ENCODE measurements at regions not wholly inside any gene's neighbourhood (a gene's known extent, or its start where the extent isn't known, plus 50 kb on each side); places are given as distances from the start of the nearest gene placed in this dataset.

DNA sequence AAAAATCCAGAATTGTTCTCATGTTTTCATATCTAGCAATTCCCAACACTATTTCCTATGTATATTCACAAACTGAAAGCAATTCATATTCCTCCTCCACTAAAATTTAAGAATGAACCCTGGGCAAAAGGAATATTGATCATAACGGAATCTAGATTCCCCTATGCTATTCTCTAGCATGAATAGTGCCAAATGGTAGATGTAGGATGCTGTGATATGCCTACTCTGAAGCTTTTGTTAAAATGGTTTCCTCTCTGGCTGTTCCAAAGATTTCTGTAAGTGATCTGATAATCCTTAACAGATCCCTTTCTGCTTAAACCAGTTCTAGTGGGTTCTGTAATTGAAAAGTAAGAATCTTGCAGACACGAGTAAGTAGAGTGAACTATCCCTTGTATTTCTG lies 298.0 kb upstream of the TANK start:
- no peak overlapping the region for H2AFZ ChIP-seq (ENCODE audit: low read length)
- TF ChIP-seq EZH2phosphoT487 (IDR thresholded peaks at IDR 0.05; ENCODE audit: borderline replicate concordance) = no peak
- TF ChIP-seq, protein P1, sequence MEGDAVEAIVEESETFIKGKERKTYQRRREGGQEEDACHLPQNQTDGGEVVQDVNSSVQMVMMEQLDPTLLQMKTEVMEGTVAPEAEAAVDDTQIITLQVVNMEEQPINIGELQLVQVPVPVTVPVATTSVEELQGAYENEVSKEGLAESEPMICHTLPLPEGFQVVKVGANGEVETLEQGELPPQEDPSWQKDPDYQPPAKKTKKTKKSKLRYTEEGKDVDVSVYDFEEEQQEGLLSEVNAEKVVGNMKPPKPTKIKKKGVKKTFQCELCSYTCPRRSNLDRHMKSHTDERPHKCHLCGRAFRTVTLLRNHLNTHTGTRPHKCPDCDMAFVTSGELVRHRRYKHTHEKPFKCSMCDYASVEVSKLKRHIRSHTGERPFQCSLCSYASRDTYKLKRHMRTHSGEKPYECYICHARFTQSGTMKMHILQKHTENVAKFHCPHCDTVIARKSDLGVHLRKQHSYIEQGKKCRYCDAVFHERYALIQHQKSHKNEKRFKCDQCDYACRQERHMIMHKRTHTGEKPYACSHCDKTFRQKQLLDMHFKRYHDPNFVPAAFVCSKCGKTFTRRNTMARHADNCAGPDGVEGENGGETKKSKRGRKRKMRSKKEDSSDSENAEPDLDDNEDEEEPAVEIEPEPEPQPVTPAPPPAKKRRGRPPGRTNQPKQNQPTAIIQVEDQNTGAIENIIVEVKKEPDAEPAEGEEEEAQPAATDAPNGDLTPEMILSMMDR (conservative IDR thresholded peaks at IDR 0.05; ENCODE audit: low read length) = no peak
- H3K4me2 ChIP-seq (ENCODE audit: low read depth, low read length, poor library complexity, severe bottlenecking) = no peak overlapping the region
- no peaks in the 10 kb centered on the region for H3K79me2 ChIP-seq (ENCODE audit: insufficient read depth, low read length)
- no peaks in the 10 kb centered on the region for H3K36me3 ChIP-seq (ENCODE audit: insufficient read depth, low read length)
- H3K27me3 ChIP-seq (ENCODE audit: insufficient read depth, low read length, poor library complexity, severe bottlenecking) = no peaks in the 10 kb centered on the region
- H4K20me1 ChIP-seq (ENCODE audit: insufficient read depth, low read length, poor library complexity, severe bottlenecking) = no peaks in the 10 kb centered on the region
- peaks cover 4% of the 10 kb centered on the region for H3K4me1 ChIP-seq (ENCODE audit: insufficient read depth, low read length, poor library complexity, severe bottlenecking)
- no peak overlapping the region for H3K4me3 ChIP-seq (ENCODE audit: low read length, poor library complexity, severe bottlenecking)
- no peaks in the 10 kb centered on the region for H3K9me2 ChIP-seq (replicated peaks; ENCODE audit: low read depth, low read length)
- no peaks in the 10 kb centered on the region for H3F3A ChIP-seq (ENCODE audit: low read depth)
- no peak overlapping the region for H3K9ac ChIP-seq (ENCODE audit: low read depth, low read length, poor library complexity, severe bottlenecking)
- no peaks in the 10 kb centered on the region for H3K9me3 ChIP-seq (ENCODE audit: insufficient read depth, low read depth, low read length)

DNA sequence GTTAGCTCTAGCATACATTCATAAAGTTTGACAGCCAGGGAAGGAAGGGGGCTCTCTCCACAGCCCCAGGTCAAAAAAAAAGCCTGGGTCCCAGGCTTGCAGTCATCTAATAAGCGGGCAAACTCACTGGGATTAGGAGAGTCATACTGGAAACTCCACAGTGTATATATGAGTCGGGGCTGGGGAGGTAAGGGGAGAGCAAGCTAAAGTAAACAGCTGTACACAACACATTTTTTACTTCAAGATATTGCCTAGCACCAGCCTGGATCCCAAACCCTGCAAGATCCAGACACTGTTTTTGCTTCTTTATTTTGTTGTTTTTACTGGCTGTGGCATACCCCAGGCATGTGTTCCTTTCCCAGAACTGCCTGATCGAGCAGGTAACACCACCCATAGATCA lies 291.3 kb upstream of the TANK start:
- Histone ChIP-seq H3K36me3 (ENCODE audit: insufficient read depth, low read length) (no peaks in the 10 kb centered on the region), H3K4me3 (ENCODE audit: low read length, poor library complexity, severe bottlenecking) (no peak overlapping the region), H3K9me3 (ENCODE audit: insufficient read depth, low read depth, low read length) (no peaks in the 10 kb centered on the region)

DNA sequence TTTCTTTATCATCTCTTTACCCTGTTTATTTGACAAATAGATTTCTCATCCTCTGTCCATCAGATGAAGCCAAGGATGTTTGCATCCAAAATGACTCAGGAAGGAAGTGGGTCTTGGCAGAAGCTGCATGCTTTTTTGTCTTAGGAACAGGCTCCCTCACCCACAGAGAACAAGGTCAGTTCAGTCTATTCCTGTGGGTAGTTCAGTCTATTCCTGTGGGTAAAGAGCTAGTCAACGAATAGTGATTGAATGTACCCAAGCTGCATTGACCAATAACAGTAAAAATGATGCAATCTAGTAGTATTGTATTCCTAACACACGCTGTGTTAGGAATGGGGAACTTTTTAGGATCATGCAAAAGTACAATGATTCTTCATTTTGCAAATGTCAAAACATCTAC lies 290.8 kb upstream of the TANK start:
- Histone ChIP-seq H3K27me3 (ENCODE audit: insufficient read depth, low read length, poor library complexity, severe bottlenecking) (no peaks in the 10 kb centered on the region), H3K9me3 (ENCODE audit: insufficient read depth, low read depth, low read length) (no peaks in the 10 kb centered on the region), H3K79me2 (ENCODE audit: insufficient read depth, low read length) (no peaks in the 10 kb centered on the region), H3K4me1 (ENCODE audit: insufficient read depth, low read length, poor library complexity, severe bottlenecking) (peaks cover 6% of the 10 kb centered on the region), H3K4me2 (ENCODE audit: low read depth, low read length, poor library complexity, severe bottlenecking) (no peak overlapping the region), H3K36me3 (ENCODE audit: insufficient read depth, low read length) (no peaks in the 10 kb centered on the region), H3F3A (ENCODE audit: low read depth) (no peaks in the 10 kb centered on the region), H3K9me2 (replicated peaks; ENCODE audit: low read depth, low read length) (no peaks in the 10 kb centered on the region), H4K20me1 (ENCODE audit: insufficient read depth, low read length, poor library complexity, severe bottlenecking) (no peaks in the 10 kb centered on the region), H3K4me3 (ENCODE audit: low read length, poor library complexity, severe bottlenecking) (no peak overlapping the region), H2AFZ (ENCODE audit: low read length) (no peak overlapping the region), H3K9ac (ENCODE audit: low read depth, low read length, poor library complexity, severe bottlenecking) (no peak overlapping the region)
- no peak for TF ChIP-seq EZH2phosphoT487 (IDR thresholded peaks at IDR 0.05; ENCODE audit: borderline replicate concordance)
- TF ChIP-seq, protein P1 (conservative IDR thresholded peaks at IDR 0.05; ENCODE audit: low read length) = no peak

More for the DNA sequence above, 291.3 kb upstream of the TANK start:
- Histone ChIP-seq H3K9ac (ENCODE audit: low read depth, low read length, poor library complexity, severe bottlenecking) (no peak overlapping the region), H4K20me1 (ENCODE audit: insufficient read depth, low read length, poor library complexity, severe bottlenecking) (no peaks in the 10 kb centered on the region), H3K79me2 (ENCODE audit: insufficient read depth, low read length) (no peaks in the 10 kb centered on the region), H3K27me3 (ENCODE audit: insufficient read depth, low read length, poor library complexity, severe bottlenecking) (no peaks in the 10 kb centered on the region), H3K9me2 (replicated peaks; ENCODE audit: low read depth, low read length) (no peaks in the 10 kb centered on the region), H3K4me2 (ENCODE audit: low read depth, low read length, poor library complexity, severe bottlenecking) (no peak overlapping the region), H2AFZ (ENCODE audit: low read length) (no peak overlapping the region), H3K4me1 (ENCODE audit: insufficient read depth, low read length, poor library complexity, severe bottlenecking) (peaks cover 6% of the 10 kb centered on the region), H3F3A (ENCODE audit: low read depth) (no peaks in the 10 kb centered on the region)
- no peak for TF ChIP-seq EZH2phosphoT487 (IDR thresholded peaks at IDR 0.05; ENCODE audit: borderline replicate concordance)
- TF ChIP-seq, protein P1 (conservative IDR thresholded peaks at IDR 0.05; ENCODE audit: low read length) = no peak

All from Loucy (cell line).